ENCODE measurements at regions not wholly inside any gene's neighbourhood (a gene's known extent, or its start where the extent isn't known, plus 50 kb on each side); places are given as distances from the start of the nearest gene placed in this dataset.

GRCh38 chr5:175388531-175388930 lies 55.5 kb downstream of the DRD1 start:
- no peak for DNase-seq

GRCh38 chr5:175387144-175387543 lies 56.8 kb downstream of the DRD1 start:
- no peak for DNase-seq

GRCh38 chr5:175386526-175386925 lies 57.5 kb downstream of the DRD1 start:
- no peak for DNase-seq

- DNase-seq, result no peak
These were observed 58.2 kb downstream of the DRD1 start for GRCh38 chr5:175385691-175386362.

GRCh38 chr5:175384724-175385552 lies 59.0 kb downstream of the DRD1 start:
- no peak for DNase-seq

GRCh38 chr5:175383350-175383749 lies 60.6 kb downstream of the DRD1 start:
- DNase-seq, result no peak

GRCh38 chr5:175382171-175382570 lies 61.8 kb downstream of the DRD1 start:
- no peak for DNase-seq

- no peak for DNase-seq
These were observed 62.9 kb downstream of the DRD1 start for GRCh38 chr5:175381130-175381529.

GRCh38 chr5:175380701-175381100 lies 63.3 kb downstream of the DRD1 start:
- no peak for DNase-seq

- DNase-seq, result no peak
These were observed 64.1 kb downstream of the DRD1 start for GRCh38 chr5:175379867-175380266.

- DNase-seq, result no peak
These were observed 65.4 kb downstream of the DRD1 start for GRCh38 chr5:175378444-175379028.

- DNase-seq, result no peak
These were observed 66.2 kb downstream of the DRD1 start for GRCh38 chr5:175377816-175378215.

- DNase-seq, result no peak
These were observed 69.7 kb downstream of the DRD1 start for GRCh38 chr5:175374166-175374875.

GRCh38 chr5:175365866-175366265 lies 78.1 kb downstream of the DRD1 start:
- DNase-seq, result no peak

- no peak for DNase-seq
These were observed 80.7 kb downstream of the DRD1 start for GRCh38 chr5:175363300-175363699.

- no peak for DNase-seq
These were observed 86.0 kb downstream of the DRD1 start for GRCh38 chr5:175357995-175358394.

- no peak for DNase-seq
These were observed 87.6 kb downstream of the DRD1 start for GRCh38 chr5:175356428-175356827.

GRCh38 chr5:175354964-175355363 lies 89.0 kb downstream of the DRD1 start:
- no peak for DNase-seq

GRCh38 chr5:175353926-175354325 lies 90.1 kb downstream of the DRD1 start:
- DNase-seq, result no peak

- DNase-seq, result no peak
These were observed 91.9 kb downstream of the DRD1 start for GRCh38 chr5:175351897-175352590.

GRCh38 chr5:175351126-175351525 lies 92.9 kb downstream of the DRD1 start:
- no peak for DNase-seq

GRCh38 chr5:175347931-175348330 lies 96.1 kb downstream of the DRD1 start:
- no peak for DNase-seq

- DNase-seq, result no peak
These were observed 97.0 kb downstream of the DRD1 start for GRCh38 chr5:175347027-175347426.
